GM19328 (cell line): ENCODE measurements at regions not wholly inside any gene's neighbourhood (a gene's known extent, or its start where the extent isn't known, plus 50 kb on each side); places are given as distances from the start of the nearest gene placed in this dataset.

ENCODE experiments used
- ATAC-seq: cut with Tn5 transposase; IDR thresholded peaks from one replicate; pipeline ENCODE4 v1.9.1; 2021; ENCODE audit warnings: mild to moderate bottlenecking, moderate library complexity; ENCODE audit not compliant: unreplicated experiment

- ATAC-seq, result no peak
Observed at GRCh38 chr13:76231522-76232167, 595.5 kb downstream of the LMO7 start.

- no peak for ATAC-seq
Observed at GRCh38 chr13:76229281-76229680, 593.2 kb downstream of the LMO7 start.

DNA sequence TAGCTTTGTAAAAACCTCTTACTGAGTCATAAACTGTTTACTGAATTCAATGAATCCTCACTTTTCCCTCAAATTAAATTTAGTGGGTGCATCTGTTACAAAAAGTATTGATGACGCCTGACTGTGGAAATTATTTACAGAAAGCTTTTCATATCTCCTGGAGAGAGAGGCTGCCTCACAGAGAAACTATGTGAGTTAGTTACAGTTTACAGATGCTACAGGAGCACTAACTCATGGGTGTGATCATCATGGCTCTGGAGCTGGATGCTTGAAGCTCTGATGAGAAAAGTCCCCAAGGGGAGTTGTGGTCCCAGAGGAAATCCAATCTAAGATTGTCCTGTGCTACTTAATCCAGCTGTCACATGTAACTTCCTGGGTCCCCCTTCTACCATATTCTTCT lies 590.8 kb downstream of the LMO7 start:
- ATAC-seq, result no peak

DNA sequence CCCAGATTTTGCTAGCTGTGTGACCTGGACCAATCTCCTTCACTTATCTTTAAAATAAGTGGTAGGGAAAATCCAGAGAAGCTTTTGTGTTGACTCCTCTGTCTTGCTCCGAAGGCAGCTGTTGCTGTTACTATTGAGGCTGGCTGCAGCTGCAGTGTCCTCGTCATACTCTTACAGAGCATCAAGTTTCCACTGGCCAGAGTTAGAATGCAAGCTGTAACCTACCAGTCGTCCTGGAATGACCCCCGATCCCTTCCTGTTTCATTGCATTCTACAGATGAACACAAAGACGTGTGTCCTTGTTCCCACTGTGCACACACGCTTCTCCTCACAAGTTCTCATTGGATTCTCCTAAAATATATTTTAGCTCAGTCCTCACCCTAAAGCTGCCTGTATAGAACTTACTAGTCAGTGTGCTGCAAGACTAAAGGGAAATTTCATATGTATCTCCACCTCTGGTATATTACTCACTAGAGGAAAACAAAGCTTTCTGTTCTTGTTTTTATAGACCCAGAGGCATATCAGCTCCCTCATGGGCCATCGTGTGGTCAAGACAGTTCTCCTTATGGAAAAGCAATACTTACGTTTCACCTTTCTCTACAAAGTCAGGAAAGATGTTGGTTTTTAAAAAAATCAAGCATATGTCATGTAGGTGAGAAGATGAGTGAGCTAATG lies 589.8 kb downstream of the LMO7 start:
- ATAC-seq, result no peak

GRCh38 chr13:76223999-76224398 lies 587.9 kb downstream of the LMO7 start:
- ATAC-seq, result no peak

GRCh38 chr13:76223565-76223964 lies 587.4 kb downstream of the LMO7 start:
- no peak for ATAC-seq

- ATAC-seq, result no peak
Observed at GRCh38 chr13:76222511-76222910, 586.4 kb downstream of the LMO7 start.

- no peak for ATAC-seq
Observed at GRCh38 chr13:76216729-76217128, 580.6 kb downstream of the LMO7 start.

DNA sequence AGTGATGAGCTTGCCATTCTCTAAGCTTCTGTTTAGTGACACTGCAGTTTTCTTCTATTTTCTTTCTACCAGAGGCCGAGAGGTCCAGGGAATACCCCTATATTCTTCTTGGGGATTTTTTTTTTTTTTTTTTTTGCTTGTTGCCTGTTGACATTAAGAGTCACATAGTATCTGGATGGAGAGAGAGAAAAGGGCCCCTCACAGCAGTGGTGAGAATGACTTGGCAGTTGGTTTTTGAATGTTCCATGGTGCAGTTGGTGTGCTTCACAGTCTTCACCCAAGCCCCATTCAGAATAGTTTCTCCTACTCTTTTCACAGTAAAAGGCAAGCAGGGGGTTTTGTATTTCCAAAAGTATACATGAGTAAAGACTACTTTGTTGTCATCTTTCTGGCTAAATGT lies 577.9 kb downstream of the LMO7 start:
- peak; percentile 29 for ATAC-seq

DNA sequence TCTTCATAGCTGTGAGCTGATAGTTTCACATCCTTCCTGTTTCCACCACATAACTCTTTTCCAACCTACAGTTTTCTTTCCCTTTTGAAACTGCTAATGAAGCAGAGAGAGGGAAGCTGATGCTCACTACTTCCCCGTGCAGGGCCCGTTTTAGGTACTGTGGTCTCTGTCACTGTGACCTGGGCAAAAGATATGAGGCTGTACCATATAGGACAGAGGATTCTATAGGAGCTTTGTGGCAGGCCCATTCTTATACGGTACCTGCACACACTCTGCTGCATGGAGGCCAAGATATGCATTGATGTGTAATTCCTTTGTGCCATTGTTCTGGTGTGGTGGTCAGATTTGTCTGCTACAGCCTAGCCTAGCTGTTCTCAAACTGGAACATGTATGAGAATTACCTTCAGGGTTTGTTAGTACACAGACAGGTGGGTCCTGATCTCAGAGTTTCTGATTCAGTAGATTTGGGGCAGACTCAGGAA lies 577.3 kb downstream of the LMO7 start:
- ATAC-seq, result peak; percentile 60

DNA sequence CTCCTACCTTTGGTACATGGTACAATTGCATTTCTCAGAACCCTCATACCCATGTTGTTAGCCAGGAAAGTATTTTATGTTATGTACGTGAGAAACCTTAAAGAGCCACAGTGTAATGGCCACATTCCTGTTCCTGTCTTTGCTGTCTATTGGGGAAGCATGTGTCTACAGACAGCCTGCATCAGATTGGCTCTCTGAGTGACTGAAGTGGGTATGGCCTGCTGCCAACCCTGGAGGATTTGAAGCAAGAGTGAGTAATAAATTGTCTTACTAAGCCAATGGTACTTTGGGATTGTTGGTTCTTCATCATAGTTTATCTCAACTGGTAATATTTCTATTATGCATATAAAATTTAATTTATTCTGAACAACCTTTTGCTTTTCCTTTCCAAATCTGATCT lies 574.1 kb downstream of the LMO7 start:
- no peak for ATAC-seq

- ATAC-seq, result no peak
Observed at GRCh38 chr13:76198568-76199163, 562.5 kb downstream of the LMO7 start.

- ATAC-seq, result no peak
Observed at GRCh38 chr13:76189882-76190519, 553.9 kb downstream of the LMO7 start.

GRCh38 chr13:76175961-76176725 lies 540.0 kb downstream of the LMO7 start:
- ATAC-seq, result no peak

DNA sequence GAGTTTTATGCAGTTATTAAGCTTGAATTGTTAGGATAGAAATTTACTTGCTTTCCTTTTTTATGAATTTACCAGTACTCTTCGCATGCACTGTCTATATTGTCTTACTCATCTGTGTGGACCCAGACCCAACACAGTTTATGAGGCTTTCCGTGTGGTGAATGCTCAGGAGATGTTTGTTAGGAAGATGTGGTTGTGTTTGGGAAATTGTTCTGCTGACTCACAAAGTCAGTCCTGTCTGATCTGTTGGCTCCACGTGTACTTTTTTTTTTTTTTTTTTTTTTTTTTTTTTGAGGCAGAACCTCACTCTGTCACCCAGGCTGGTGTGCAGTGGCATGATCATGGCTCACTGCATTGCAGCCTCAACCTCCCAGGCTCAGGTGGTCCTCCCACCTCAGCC lies 532.5 kb downstream of the LMO7 start:
- ATAC-seq, result no peak

- no peak for ATAC-seq
Observed at GRCh38 chr13:76164290-76164689, 528.2 kb downstream of the LMO7 start.

- no peak for ATAC-seq
Observed at GRCh38 chr13:76163761-76164160, 527.6 kb downstream of the LMO7 start.

- no peak for ATAC-seq
Observed at GRCh38 chr13:76160961-76161925, 525.1 kb downstream of the LMO7 start.

- ATAC-seq, result no peak
Observed at GRCh38 chr13:76160506-76160905, 524.4 kb downstream of the LMO7 start.

GRCh38 chr13:76157926-76158325 lies 521.8 kb downstream of the LMO7 start:
- no peak for ATAC-seq
